ENCODE measurements at regions not wholly inside any gene's neighbourhood (a gene's known extent, or its start where the extent isn't known, plus 50 kb on each side); places are given as distances from the start of the nearest gene placed in this dataset.

DNA sequence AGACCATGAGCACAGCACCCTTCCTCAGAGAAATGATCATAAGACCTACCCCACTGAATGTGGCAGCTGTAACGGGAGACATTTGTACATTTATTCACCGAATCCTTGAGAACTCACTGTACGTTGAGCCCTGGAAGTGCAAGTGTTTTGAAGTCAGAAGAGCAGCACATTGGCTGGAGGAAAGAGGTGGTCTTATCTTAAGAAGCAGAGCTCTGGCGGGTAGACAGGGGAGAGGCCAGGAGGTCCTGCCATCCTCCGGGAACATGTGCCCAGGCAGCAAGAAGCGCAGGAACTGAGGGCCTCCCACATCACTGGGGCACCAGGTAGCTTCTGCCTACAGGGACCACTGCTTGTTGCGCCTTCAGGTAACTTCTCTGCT lies 169.2 kb upstream of the IRF2BP2 start:
- DNase-seq (ENCODE audit: low spot score in 2 of 2, unreplicated experiment in 2 of 2) = no peak
- Mint-ChIP-seq H3K4me3 (no peak overlapping the region), H3K27ac (no peak overlapping the region), H3K9me3 (peaks cover 3% of the 10 kb centered on the region), H3K36me3 (no peaks in the 10 kb centered on the region), H3K27me3 (ENCODE audit: low read depth) (no peaks in the 10 kb centered on the region), H3K4me1 (no peaks in the 10 kb centered on the region)
- TF ChIP-seq CTCF (IDR thresholded peaks at IDR 0.05; ENCODE audit: unreplicated experiment) = no peak

- TF ChIP-seq CTCF (IDR thresholded peaks at IDR 0.05; ENCODE audit: unreplicated experiment) = no peak
- Mint-ChIP-seq H3K9me3 (peaks cover 3% of the 10 kb centered on the region), H3K36me3 (no peaks in the 10 kb centered on the region), H3K4me1 (no peaks in the 10 kb centered on the region), H3K27ac (no peak overlapping the region), H3K27me3 (ENCODE audit: low read depth) (no peaks in the 10 kb centered on the region), H3K4me3 (no peak overlapping the region)
- DNase-seq (ENCODE audit: low spot score in 2 of 2, unreplicated experiment in 2 of 2) = no peak
These were observed 168.5 kb upstream of the IRF2BP2 start for GRCh38 chr1:234778221-234779159.

DNA sequence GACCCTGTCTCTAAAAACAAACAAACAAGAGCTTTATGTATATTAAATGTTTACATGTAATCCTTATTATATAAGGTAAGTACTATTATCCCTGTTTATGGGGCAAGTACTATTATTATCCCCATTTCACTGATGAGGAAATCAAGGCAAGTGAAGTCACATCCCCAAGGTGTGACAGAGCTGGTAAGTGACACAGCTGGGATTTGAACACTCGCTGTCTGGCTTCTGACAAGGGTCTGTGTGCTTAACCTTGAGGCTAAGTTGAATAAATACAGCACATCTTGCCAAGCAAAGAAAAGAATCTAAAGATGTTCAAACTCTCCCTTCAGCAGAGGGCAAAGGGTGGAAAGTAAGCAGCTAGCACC lies 167.9 kb upstream of the IRF2BP2 start:
- Mint-ChIP-seq H3K27ac (no peak overlapping the region), H3K4me1 (no peaks in the 10 kb centered on the region), H3K36me3 (peaks cover 1% of the 10 kb centered on the region), H3K9me3 (peaks cover 3% of the 10 kb centered on the region), H3K4me3 (no peak overlapping the region), H3K27me3 (ENCODE audit: low read depth) (no peaks in the 10 kb centered on the region)
- no peak for TF ChIP-seq CTCF (IDR thresholded peaks at IDR 0.05; ENCODE audit: unreplicated experiment)
- DNase-seq (ENCODE audit: low spot score in 2 of 2, unreplicated experiment in 2 of 2) = no peak

DNA sequence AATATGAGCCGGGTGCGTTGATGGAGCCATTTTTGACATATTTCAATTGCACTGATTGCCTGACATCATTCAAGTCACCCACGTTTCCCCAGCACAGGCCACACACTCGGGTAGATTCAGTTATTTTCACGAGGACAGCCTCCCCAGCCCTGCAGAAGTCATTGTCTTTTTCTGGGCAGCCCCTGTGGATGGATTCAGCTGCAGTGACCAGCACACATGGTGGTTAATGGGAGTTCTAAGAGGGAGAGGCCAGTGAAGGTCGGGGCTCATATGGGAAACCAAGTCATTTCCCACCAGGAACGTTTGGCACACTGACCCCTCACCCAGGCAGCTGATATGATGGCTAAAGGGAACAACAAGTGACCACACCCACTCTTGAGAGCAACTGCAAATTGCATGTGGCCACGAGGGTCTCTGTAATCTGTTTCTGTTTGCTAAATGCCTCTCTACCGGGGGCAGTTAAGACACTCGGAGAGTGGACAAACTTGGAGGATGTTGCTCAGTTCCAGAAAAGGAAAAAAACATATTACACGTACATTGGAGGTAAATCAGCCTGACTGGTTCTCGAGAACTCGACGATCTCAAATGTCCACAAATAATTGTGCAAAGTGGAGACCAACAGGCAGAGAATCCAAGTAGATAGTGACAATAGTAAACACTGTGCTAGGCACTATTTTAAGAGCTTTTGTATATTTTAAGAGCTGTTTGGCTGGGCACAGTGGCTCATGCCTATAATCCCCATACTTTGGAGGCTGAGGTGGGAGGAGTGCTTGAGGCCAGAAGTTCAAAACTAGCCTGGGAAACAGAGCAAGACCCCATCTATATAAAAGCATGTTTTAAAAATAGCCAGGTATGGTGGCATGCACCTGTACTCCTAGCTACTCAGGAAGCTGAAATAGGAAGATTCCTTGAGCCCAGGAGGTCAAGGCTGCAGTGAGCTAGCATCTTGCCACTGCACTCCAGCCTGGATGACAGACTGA lies 167.2 kb upstream of the IRF2BP2 start:
- Mint-ChIP-seq H3K36me3 (peaks cover 1% of the 10 kb centered on the region), H3K4me1 (peaks cover 5% of the 10 kb centered on the region), H3K4me3 (no peak overlapping the region), H3K27ac (no peak overlapping the region), H3K9me3 (peaks cover 3% of the 10 kb centered on the region), H3K27me3 (ENCODE audit: low read depth) (no peaks in the 10 kb centered on the region)
- no peak for TF ChIP-seq CTCF (IDR thresholded peaks at IDR 0.05; ENCODE audit: unreplicated experiment)
- DNase-seq (ENCODE audit: low spot score in 2 of 2, unreplicated experiment in 2 of 2) = no peak

DNA sequence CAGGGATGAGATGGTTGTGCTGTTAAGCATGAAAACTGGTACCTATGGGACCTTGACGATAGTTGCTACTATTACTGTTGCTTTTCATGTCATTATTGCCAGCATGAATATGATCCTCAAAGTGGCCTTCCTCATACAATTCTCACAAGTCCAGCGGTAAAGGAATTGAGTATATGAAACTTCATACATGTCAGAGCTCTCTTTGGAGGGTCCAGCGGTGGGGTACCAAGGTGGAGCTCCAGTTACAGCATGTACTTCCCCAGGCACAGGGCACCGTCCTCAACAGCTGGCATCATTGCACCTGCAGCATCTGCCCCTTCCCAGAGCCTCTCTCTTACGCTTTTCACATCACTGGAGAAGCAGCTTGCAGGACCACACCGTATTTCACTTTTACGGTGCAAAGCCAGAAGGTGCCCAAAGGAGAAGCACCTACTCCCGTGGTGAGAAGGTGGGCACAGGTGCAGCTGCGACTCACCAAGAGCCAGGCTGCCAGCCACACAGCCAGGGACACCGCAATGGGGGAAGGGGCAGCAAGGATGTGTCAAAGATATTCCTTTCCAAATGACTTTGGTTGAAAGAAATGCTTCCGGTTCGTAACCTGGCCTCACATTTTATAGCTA lies 166.4 kb upstream of the IRF2BP2 start:
- no peak overlapping the region for H3K27ac Mint-ChIP-seq

More for the DNA sequence above, 166.4 kb upstream of the IRF2BP2 start:
- no peak for DNase-seq (ENCODE audit: low spot score in 2 of 2, unreplicated experiment in 2 of 2)
- no peak overlapping the region for H3K4me3 Mint-ChIP-seq
- H3K27me3 Mint-ChIP-seq (ENCODE audit: low read depth) = no peaks in the 10 kb centered on the region
- TF ChIP-seq CTCF (IDR thresholded peaks at IDR 0.05; ENCODE audit: unreplicated experiment) = no peak
- peaks cover 13% of the 10 kb centered on the region for H3K4me1 Mint-ChIP-seq
- peaks cover 3% of the 10 kb centered on the region for H3K9me3 Mint-ChIP-seq
- peaks cover 1% of the 10 kb centered on the region for H3K36me3 Mint-ChIP-seq
